H1 (cell line): ENCODE measurements at regions not wholly inside any gene's neighbourhood (a gene's known extent, or its start where the extent isn't known, plus 50 kb on each side); places are given as distances from the start of the nearest gene placed in this dataset.

Experiments used
- KDM1A ChIP-seq: fragments of 200-600, 300-600 bp; sonication (generic); IDR thresholded peaks from 2 replicates; pipeline ENCODE4 v1.7.1; 2016; ENCODE audit warnings: mild to moderate bottlenecking, low read length, borderline replicate concordance

- TF ChIP-seq KDM1A: no peak
These were observed 87.2 kb upstream of the KCNMA1 start (continued) for GRCh38 chr10:77724820-77725219.
